Epithelial cell of proximal tubule (primary cell): ENCODE measurements at regions not wholly inside any gene's neighbourhood (a gene's known extent, or its start where the extent isn't known, plus 50 kb on each side); places are given as distances from the start of the nearest gene placed in this dataset.

Source experiments
- DNase-seq: peaks from one replicate; pipeline ENCODE4 v3.0.0-alpha.2; 2011; ENCODE audit warnings: low read depth
- H3K4me3 ChIP-seq: 2 replicates; pipeline ENCODE4 v1.5.1; 2011; ENCODE audit warnings: low read depth, mild to moderate bottlenecking, low read length
- CTCF ChIP-seq: conservative IDR thresholded peaks from 2 replicates; pipeline ENCODE4 v1.5.1; 2012; ENCODE audit warnings: low read depth, mild to moderate bottlenecking, low read length

GRCh38 chr22:48397531-48398180 lies 1430.0 kb downstream of the BRD1 start:
- no peak overlapping the region for H3K4me3 ChIP-seq
- no peak for TF ChIP-seq CTCF
- no peak for DNase-seq

- H3K4me3 ChIP-seq = no peak overlapping the region
- no peak for TF ChIP-seq CTCF
- DNase-seq = no peak
These were observed 1430.7 kb downstream of the BRD1 start for GRCh38 chr22:48396785-48397530.

DNA sequence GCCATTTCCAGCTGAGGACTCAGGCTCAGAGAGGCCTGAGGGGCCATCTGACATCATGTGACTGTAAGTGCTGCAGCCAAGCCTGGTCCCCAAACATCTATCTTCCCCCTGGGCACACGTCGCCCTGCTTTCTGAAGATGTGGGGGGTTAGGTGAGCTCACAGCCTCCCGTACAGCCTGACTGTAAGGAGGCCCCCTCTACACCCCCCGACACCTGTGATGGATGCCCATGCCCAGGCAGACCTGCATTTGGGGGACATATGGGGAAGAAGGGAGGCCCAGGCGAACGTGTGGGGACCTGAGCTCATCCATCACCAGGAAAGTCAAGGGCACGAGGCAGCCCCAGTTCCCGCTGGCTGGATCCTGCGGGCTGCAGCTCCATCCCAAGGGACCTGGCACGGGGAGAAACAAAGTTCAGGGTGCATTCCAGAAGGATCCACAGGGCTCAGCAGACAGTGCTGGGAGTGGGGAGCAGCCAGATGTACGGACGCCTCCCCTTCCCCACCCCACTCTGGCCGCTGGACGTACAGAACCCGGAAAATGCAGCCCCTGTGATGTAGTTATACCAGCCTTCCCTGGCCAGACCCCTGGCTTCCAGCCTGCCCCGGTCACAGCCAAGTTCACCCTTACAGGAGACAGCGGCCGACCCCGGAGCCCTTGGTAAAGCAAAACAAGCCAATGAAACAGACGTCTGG lies 1431.4 kb downstream of the BRD1 start:
- DNase-seq = no peak
- no peak for TF ChIP-seq CTCF
- H3K4me3 ChIP-seq = no peak overlapping the region

- no peak overlapping the region for H3K4me3 ChIP-seq
- TF ChIP-seq CTCF = no peak
- no peak for DNase-seq
These were observed 1432.5 kb downstream of the BRD1 start for GRCh38 chr22:48395201-48395600.

DNA sequence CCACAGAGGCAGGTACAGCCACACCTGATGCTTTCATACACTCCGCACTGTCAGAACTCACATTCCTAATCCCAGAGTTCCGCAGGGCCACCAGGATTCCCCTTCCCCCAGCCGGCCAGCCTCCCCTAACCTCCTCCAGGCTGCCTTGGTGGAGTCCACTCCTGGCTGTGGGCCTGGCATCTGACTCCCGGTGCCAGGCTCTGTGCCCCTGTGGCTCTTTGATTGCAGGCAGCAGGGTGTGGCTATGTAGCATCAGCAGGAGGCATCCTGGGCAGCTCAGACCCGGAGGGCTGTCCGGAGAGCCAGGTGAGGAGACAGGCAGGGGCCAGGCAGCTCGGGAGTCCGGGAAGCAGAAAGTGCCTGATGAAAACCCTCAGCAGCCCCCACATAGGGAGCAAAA lies 1432.9 kb downstream of the BRD1 start:
- TF ChIP-seq CTCF = no peak

GRCh38 chr22:48393885-48394284 lies 1433.8 kb downstream of the BRD1 start:
- no peak for DNase-seq
- no peak for TF ChIP-seq CTCF
- no peak overlapping the region for H3K4me3 ChIP-seq

More for the DNA sequence above, 1432.9 kb downstream of the BRD1 start:
- H3K4me3 ChIP-seq = no peak overlapping the region
- no peak for DNase-seq
